ENCODE measurements at regions not wholly inside any gene's neighbourhood (a gene's known extent, or its start where the extent isn't known, plus 50 kb on each side); places are given as distances from the start of the nearest gene placed in this dataset.

- Mint-ChIP-seq H3K27me3 (no peaks in the 10 kb centered on the region), H3K4me1 (ENCODE audit: low read depth in 2 of 2) (no peaks in the 10 kb centered on the region), H3K9me3 (peaks cover 17% of the 10 kb centered on the region), H3K27ac (no peak overlapping the region), H3K4me3 (no peak overlapping the region), H3K36me3 (peaks cover 13% of the 10 kb centered on the region)
- DNase-seq (ENCODE audit: low spot score), result no peak
- ATAC-seq, result no peak
Observed at GRCh38 chr15:46620392-46621013, 985.7 kb downstream of the SQOR start.

- Mint-ChIP-seq H3K4me1 (ENCODE audit: low read depth in 2 of 2) (no peaks in the 10 kb centered on the region), H3K36me3 (peaks cover 3% of the 10 kb centered on the region), H3K4me3 (no peak overlapping the region), H3K27ac (no peak overlapping the region), H3K27me3 (no peaks in the 10 kb centered on the region), H3K9me3 (peaks cover 8% of the 10 kb centered on the region)
- DNase-seq (ENCODE audit: low spot score), result no peak
- ATAC-seq, result no peak
Observed at GRCh38 chr15:46622851-46623250, 988.0 kb downstream of the SQOR start.

GRCh38 chr15:46636206-46636605 lies 1001.4 kb downstream of the SQOR start:
- Mint-ChIP-seq H3K27ac (no peak overlapping the region), H3K4me1 (ENCODE audit: low read depth in 2 of 2) (no peaks in the 10 kb centered on the region), H3K36me3 (no peaks in the 10 kb centered on the region), H3K4me3 (no peak overlapping the region), H3K9me3 (peaks cover 8% of the 10 kb centered on the region), H3K27me3 (no peaks in the 10 kb centered on the region)
- ATAC-seq, result no peak
- no peak for DNase-seq (ENCODE audit: low spot score)

- ATAC-seq (no peak), DNase-seq (ENCODE audit: low spot score) (no peak)
- no peak overlapping the region for H3K27ac Mint-ChIP-seq
- no peaks in the 10 kb centered on the region for H3K27me3 Mint-ChIP-seq
- H3K4me1 Mint-ChIP-seq (ENCODE audit: low read depth in 2 of 2), result no peaks in the 10 kb centered on the region
- H3K4me3 Mint-ChIP-seq, result no peak overlapping the region
- peaks cover 25% of the 10 kb centered on the region for H3K9me3 Mint-ChIP-seq
- peaks cover 8% of the 10 kb centered on the region for H3K36me3 Mint-ChIP-seq
Observed at GRCh38 chr15:46644501-46645481, 1010.0 kb downstream of the SQOR start.

- peaks cover 8% of the 10 kb centered on the region for H3K36me3 Mint-ChIP-seq
- H3K4me3 Mint-ChIP-seq, result no peak overlapping the region
- H3K9me3 Mint-ChIP-seq, result peaks cover 25% of the 10 kb centered on the region
- DNase-seq (ENCODE audit: low spot score), result no peak
- ATAC-seq, result no peak
- H3K27ac Mint-ChIP-seq, result no peak overlapping the region
- H3K27me3 Mint-ChIP-seq, result no peaks in the 10 kb centered on the region
- H3K4me1 Mint-ChIP-seq (ENCODE audit: low read depth in 2 of 2), result no peaks in the 10 kb centered on the region
Observed at GRCh38 chr15:46646490-46646889, 1011.7 kb downstream of the SQOR start.

- DNase-seq (ENCODE audit: low spot score) (no peak), ATAC-seq (no peak)
- Mint-ChIP-seq H3K9me3 (peaks cover 25% of the 10 kb centered on the region), H3K27ac (no peak overlapping the region), H3K36me3 (peaks cover 8% of the 10 kb centered on the region), H3K27me3 (no peaks in the 10 kb centered on the region), H3K4me3 (no peak overlapping the region), H3K4me1 (ENCODE audit: low read depth in 2 of 2) (no peaks in the 10 kb centered on the region)
Observed at GRCh38 chr15:46647046-46647445, 1012.2 kb downstream of the SQOR start.

- DNase-seq (ENCODE audit: low spot score) (no peak), ATAC-seq (no peak)
- Mint-ChIP-seq H3K36me3 (peaks cover 4% of the 10 kb centered on the region), H3K4me1 (ENCODE audit: low read depth in 2 of 2) (no peaks in the 10 kb centered on the region), H3K27ac (no peak overlapping the region), H3K4me3 (no peak overlapping the region), H3K27me3 (no peaks in the 10 kb centered on the region), H3K9me3 (peaks cover 11% of the 10 kb centered on the region)
Observed at GRCh38 chr15:46652266-46652665, 1017.4 kb downstream of the SQOR start.

- H3K36me3 Mint-ChIP-seq, result peaks cover 10% of the 10 kb centered on the region
- DNase-seq (ENCODE audit: low spot score) (no peak), ATAC-seq (no peak)
- H3K4me1 Mint-ChIP-seq (ENCODE audit: low read depth in 2 of 2), result no peaks in the 10 kb centered on the region
- no peak overlapping the region for H3K27ac Mint-ChIP-seq
- peaks cover 19% of the 10 kb centered on the region for H3K9me3 Mint-ChIP-seq
- no peaks in the 10 kb centered on the region for H3K27me3 Mint-ChIP-seq
- H3K4me3 Mint-ChIP-seq, result no peak overlapping the region
Observed at GRCh38 chr15:46654993-46655392, 1020.2 kb downstream of the SQOR start.

GRCh38 chr15:46660096-46660842 lies 1025.4 kb downstream of the SQOR start:
- Mint-ChIP-seq H3K4me3 (no peak overlapping the region), H3K36me3 (peaks cover 13% of the 10 kb centered on the region), H3K4me1 (ENCODE audit: low read depth in 2 of 2) (no peaks in the 10 kb centered on the region), H3K9me3 (peaks cover 31% of the 10 kb centered on the region), H3K27me3 (no peaks in the 10 kb centered on the region), H3K27ac (no peak overlapping the region)
- ATAC-seq (no peak), DNase-seq (ENCODE audit: low spot score) (no peak)

GRCh38 chr15:46670258-46670657 lies 1035.4 kb downstream of the SQOR start:
- no peak for DNase-seq (ENCODE audit: low spot score)
- H3K4me3 Mint-ChIP-seq, result no peak overlapping the region
- H3K27ac Mint-ChIP-seq, result no peak overlapping the region
- H3K36me3 Mint-ChIP-seq, result peaks cover 11% of the 10 kb centered on the region
- no peaks in the 10 kb centered on the region for H3K27me3 Mint-ChIP-seq
- no peak for ATAC-seq
- peaks cover 17% of the 10 kb centered on the region for H3K9me3 Mint-ChIP-seq
- H3K4me1 Mint-ChIP-seq (ENCODE audit: low read depth in 2 of 2), result no peaks in the 10 kb centered on the region

- no peak for ATAC-seq
- Mint-ChIP-seq H3K4me1 (ENCODE audit: low read depth in 2 of 2) (no peaks in the 10 kb centered on the region), H3K27me3 (no peaks in the 10 kb centered on the region), H3K27ac (no peak overlapping the region), H3K36me3 (peaks cover 11% of the 10 kb centered on the region), H3K9me3 (peaks cover 20% of the 10 kb centered on the region), H3K4me3 (no peak overlapping the region)
- DNase-seq (ENCODE audit: low spot score), result no peak
Observed at GRCh38 chr15:46671336-46671735, 1036.5 kb downstream of the SQOR start.

- Mint-ChIP-seq H3K4me3 (no peak overlapping the region), H3K27ac (no peak overlapping the region)
- ATAC-seq, result no peak
Observed at GRCh38 chr15:46672041-46672440, 1037.2 kb downstream of the SQOR start.

GRCh38 chr15:46676233-46677206 lies 1040.8 kb upstream of the SEMA6D start:
- no peak for DNase-seq (ENCODE audit: low spot score)
- H3K4me3 Mint-ChIP-seq, result no peak overlapping the region
- H3K27ac Mint-ChIP-seq, result no peak overlapping the region
- H3K9me3 Mint-ChIP-seq, result peaks cover 13% of the 10 kb centered on the region
- no peaks in the 10 kb centered on the region for H3K27me3 Mint-ChIP-seq
- peaks cover 6% of the 10 kb centered on the region for H3K36me3 Mint-ChIP-seq
- ATAC-seq, result no peak
- no peaks in the 10 kb centered on the region for H3K4me1 Mint-ChIP-seq (ENCODE audit: low read depth in 2 of 2)

More at GRCh38 chr15:46672041-46672440, 1037.2 kb downstream of the SQOR start:
- Mint-ChIP-seq H3K27me3 (no peaks in the 10 kb centered on the region), H3K9me3 (peaks cover 20% of the 10 kb centered on the region), H3K4me1 (ENCODE audit: low read depth in 2 of 2) (no peaks in the 10 kb centered on the region), H3K36me3 (peaks cover 11% of the 10 kb centered on the region)
- no peak for DNase-seq (ENCODE audit: low spot score)
